ENCODE measurements at regions not wholly inside any gene's neighbourhood (a gene's known extent, or its start where the extent isn't known, plus 50 kb on each side); places are given as distances from the start of the nearest gene placed in this dataset.

DNA sequence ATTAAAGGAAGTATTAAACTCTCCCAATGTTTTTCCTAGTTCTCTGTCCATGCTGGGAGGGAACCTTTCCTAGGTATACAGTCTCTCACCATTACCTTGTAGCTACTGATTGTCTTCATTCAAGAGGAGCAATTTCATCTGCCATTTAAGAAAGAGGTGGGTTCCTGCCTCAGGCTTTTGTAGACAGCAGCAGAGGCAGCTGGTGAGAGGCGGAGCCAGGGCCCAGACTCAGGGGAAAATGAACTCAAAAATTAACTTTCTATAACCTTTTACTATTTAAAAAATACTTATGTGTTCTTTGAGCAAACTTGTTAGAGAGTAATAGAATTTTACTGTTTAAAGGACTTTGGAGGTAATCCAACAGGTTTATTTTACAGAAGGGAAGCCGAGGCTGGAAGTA, 133.0 kb downstream of the SNX19 start:
- no peak overlapping the region for H3K27ac Mint-ChIP-seq (ENCODE audit: unreplicated experiment)
- H3K4me3 Mint-ChIP-seq (ENCODE audit: unreplicated experiment): no peak overlapping the region
- peaks cover 12% of the 10 kb centered on the region for H3K27me3 Mint-ChIP-seq (ENCODE audit: unreplicated experiment)
- H3K36me3 Mint-ChIP-seq (ENCODE audit: low read depth, unreplicated experiment): no peaks in the 10 kb centered on the region
- DNase-seq (ENCODE audit: low spot score): no peak
- H3K4me1 Mint-ChIP-seq (ENCODE audit: unreplicated experiment): peaks cover 9% of the 10 kb centered on the region
- TF ChIP-seq, protein P1, sequence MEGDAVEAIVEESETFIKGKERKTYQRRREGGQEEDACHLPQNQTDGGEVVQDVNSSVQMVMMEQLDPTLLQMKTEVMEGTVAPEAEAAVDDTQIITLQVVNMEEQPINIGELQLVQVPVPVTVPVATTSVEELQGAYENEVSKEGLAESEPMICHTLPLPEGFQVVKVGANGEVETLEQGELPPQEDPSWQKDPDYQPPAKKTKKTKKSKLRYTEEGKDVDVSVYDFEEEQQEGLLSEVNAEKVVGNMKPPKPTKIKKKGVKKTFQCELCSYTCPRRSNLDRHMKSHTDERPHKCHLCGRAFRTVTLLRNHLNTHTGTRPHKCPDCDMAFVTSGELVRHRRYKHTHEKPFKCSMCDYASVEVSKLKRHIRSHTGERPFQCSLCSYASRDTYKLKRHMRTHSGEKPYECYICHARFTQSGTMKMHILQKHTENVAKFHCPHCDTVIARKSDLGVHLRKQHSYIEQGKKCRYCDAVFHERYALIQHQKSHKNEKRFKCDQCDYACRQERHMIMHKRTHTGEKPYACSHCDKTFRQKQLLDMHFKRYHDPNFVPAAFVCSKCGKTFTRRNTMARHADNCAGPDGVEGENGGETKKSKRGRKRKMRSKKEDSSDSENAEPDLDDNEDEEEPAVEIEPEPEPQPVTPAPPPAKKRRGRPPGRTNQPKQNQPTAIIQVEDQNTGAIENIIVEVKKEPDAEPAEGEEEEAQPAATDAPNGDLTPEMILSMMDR (IDR thresholded peaks at IDR 0.05; ENCODE audit: unreplicated experiment): no peak
- H3K9me3 Mint-ChIP-seq (ENCODE audit: unreplicated experiment): no peaks in the 10 kb centered on the region

DNA sequence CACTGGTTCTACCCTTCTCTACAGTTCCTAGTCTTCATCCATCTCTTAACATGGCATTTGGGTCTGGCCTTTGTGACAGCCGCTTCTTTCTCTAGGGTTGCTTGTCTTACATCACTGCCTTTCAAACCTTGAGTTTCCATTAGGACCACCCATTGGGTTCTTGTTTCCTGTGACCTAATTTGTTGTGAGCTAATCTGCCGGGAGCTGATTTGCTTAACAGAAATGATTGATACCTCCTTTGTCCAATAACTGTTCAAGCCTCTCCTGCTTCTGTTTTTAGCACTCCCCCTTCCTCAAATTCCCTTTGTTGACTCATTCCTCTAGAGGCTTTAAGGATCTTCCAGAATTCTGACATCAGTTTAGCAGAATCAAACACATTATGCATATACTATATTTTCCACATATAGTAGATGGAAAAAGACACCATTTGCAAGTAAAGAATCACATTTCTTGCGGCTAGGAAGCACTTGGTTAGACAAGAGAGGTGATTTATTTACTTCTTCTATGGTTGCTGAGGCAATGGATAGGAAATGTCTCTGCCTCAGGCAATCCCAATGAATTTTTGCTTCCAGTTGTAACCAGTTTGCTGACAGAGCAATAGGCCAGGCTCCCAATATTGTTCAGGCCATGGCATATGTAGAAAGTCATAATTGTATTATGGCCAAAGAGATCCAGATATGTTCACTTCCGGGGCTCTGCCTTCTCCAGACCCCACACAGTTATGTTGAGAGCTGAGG, 130.7 kb downstream of the SNX19 start:
- TF ChIP-seq, protein P1 (IDR thresholded peaks at IDR 0.05; ENCODE audit: unreplicated experiment): no peak
- no peak overlapping the region for H3K27ac Mint-ChIP-seq (ENCODE audit: unreplicated experiment)
- peaks cover 9% of the 10 kb centered on the region for H3K4me1 Mint-ChIP-seq (ENCODE audit: unreplicated experiment)
- H3K9me3 Mint-ChIP-seq (ENCODE audit: unreplicated experiment): no peaks in the 10 kb centered on the region
- H3K36me3 Mint-ChIP-seq (ENCODE audit: low read depth, unreplicated experiment): no peaks in the 10 kb centered on the region
- DNase-seq (ENCODE audit: low spot score): no peak
- H3K27me3 Mint-ChIP-seq (ENCODE audit: unreplicated experiment): peaks cover 12% of the 10 kb centered on the region
- no peak overlapping the region for H3K4me3 Mint-ChIP-seq (ENCODE audit: unreplicated experiment)

- Mint-ChIP-seq H3K9me3 (ENCODE audit: unreplicated experiment) (no peaks in the 10 kb centered on the region), H3K27me3 (ENCODE audit: unreplicated experiment) (peaks cover 10% of the 10 kb centered on the region), H3K36me3 (ENCODE audit: low read depth, unreplicated experiment) (peaks cover 5% of the 10 kb centered on the region), H3K4me3 (ENCODE audit: unreplicated experiment) (no peak overlapping the region), H3K4me1 (ENCODE audit: unreplicated experiment) (peaks cover 9% of the 10 kb centered on the region), H3K27ac (ENCODE audit: unreplicated experiment) (no peak overlapping the region)
- TF ChIP-seq, protein P1 (IDR thresholded peaks at IDR 0.05; ENCODE audit: unreplicated experiment): no peak
- no peak for DNase-seq (ENCODE audit: low spot score)
These were observed 129.7 kb downstream of the SNX19 start for GRCh38 chr11:130786586-130786985.

DNA sequence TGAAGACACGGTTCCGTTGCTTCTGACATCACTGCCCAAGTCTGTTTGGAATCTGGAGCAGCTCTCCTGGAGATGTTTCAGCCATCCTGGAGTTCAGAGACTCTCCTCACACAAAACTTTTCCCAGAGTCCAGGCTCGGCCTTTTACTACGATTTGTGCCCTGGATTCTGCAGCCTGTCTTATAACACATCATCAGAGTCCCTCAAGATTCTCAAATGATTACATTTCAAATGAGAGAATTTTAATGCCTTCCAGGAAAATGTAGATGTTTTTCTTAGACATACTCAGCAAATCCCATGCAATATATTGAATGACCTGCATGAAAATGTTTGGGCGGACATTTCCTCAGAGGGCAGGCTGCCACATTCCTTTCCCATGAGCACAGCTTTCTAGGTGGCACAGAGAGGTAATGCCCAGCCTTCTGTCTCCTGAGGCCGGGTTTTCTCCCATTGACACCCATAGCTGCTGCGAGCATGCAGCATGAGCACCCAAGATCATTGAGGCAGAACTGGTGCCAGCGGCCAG, 129.1 kb downstream of the SNX19 start:
- Mint-ChIP-seq H3K36me3 (ENCODE audit: low read depth, unreplicated experiment) (peaks cover 5% of the 10 kb centered on the region), H3K4me3 (ENCODE audit: unreplicated experiment) (no peak overlapping the region), H3K4me1 (ENCODE audit: unreplicated experiment) (peaks cover 9% of the 10 kb centered on the region), H3K9me3 (ENCODE audit: unreplicated experiment) (no peaks in the 10 kb centered on the region), H3K27ac (ENCODE audit: unreplicated experiment) (no peak overlapping the region), H3K27me3 (ENCODE audit: unreplicated experiment) (peaks cover 10% of the 10 kb centered on the region)
- TF ChIP-seq, protein P1 (IDR thresholded peaks at IDR 0.05; ENCODE audit: unreplicated experiment): no peak
- no peak for DNase-seq (ENCODE audit: low spot score)

DNA sequence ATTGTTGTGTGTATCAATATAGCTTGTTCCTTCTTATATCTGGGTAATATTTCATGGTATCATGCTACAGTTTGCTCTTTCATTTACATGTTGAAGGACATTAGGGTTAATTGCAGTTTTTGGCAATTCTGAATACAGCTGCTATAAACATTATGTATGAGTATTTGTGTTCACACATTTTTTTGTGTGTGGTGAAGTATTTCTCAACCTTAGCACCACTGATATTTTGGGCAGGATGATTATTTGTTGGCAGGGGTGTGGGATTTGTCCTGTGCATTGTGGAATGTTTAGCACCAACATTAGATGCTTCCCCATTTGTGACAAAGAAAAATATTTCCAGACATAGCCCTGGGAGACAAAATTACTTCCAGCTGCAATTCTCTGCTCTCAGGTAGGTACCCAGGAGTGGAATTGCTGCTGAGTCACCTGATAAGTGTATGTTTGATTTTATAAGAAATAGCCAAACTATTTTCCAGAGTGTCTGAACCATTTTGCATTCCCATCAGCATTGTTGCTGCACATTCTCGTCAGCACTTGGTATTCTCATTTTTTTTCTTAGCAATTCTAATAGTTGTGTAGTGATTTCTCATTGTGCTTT, 128.2 kb downstream of the SNX19 start:
- peaks cover 7% of the 10 kb centered on the region for H3K27me3 Mint-ChIP-seq (ENCODE audit: unreplicated experiment)
- peaks cover 5% of the 10 kb centered on the region for H3K36me3 Mint-ChIP-seq (ENCODE audit: low read depth, unreplicated experiment)
- H3K9me3 Mint-ChIP-seq (ENCODE audit: unreplicated experiment): no peaks in the 10 kb centered on the region
- no peak for DNase-seq (ENCODE audit: low spot score)
- no peak overlapping the region for H3K4me3 Mint-ChIP-seq (ENCODE audit: unreplicated experiment)
- H3K27ac Mint-ChIP-seq (ENCODE audit: unreplicated experiment): no peak overlapping the region
- peaks cover 4% of the 10 kb centered on the region for H3K4me1 Mint-ChIP-seq (ENCODE audit: unreplicated experiment)
- TF ChIP-seq, protein P1 (IDR thresholded peaks at IDR 0.05; ENCODE audit: unreplicated experiment): no peak
